Endothelial cell (in vitro differentiated cells): ENCODE measurements at regions not wholly inside any gene's neighbourhood (a gene's known extent, or its start where the extent isn't known, plus 50 kb on each side); places are given as distances from the start of the nearest gene placed in this dataset.

ENCODE experiments used
- DNase-seq: peaks from one replicate; pipeline ENCODE4 v3.0.0; 2021; ENCODE audit warnings: low spot score
- H3K27ac Mint-ChIP-seq: one replicate; pipeline ENCODE4 v1.8.0; 2021; ENCODE audit warnings: mixed read lengths, inconsistent platforms; ENCODE audit not compliant: unreplicated experiment
- H3K27me3 Mint-ChIP-seq: one replicate; pipeline ENCODE4 v1.8.0; 2021; ENCODE audit warnings: mild to moderate bottlenecking, moderate library complexity, mixed read lengths, inconsistent platforms; ENCODE audit not compliant: unreplicated experiment
- H3K36me3 Mint-ChIP-seq: one replicate; pipeline ENCODE4 v1.8.0; 2021; ENCODE audit warnings: mild to moderate bottlenecking, low read depth, mixed read lengths, inconsistent platforms; ENCODE audit not compliant: unreplicated experiment
- H3K4me1 Mint-ChIP-seq: one replicate; pipeline ENCODE4 v1.8.0; 2021; ENCODE audit warnings: mild to moderate bottlenecking, mixed read lengths, inconsistent platforms; ENCODE audit not compliant: unreplicated experiment
- H3K4me3 Mint-ChIP-seq: one replicate; pipeline ENCODE4 v1.8.0; 2021; ENCODE audit warnings: mild to moderate bottlenecking, mixed read lengths, inconsistent platforms; ENCODE audit not compliant: unreplicated experiment
- H3K9me3 Mint-ChIP-seq: one replicate; pipeline ENCODE4 v1.8.0; 2021; ENCODE audit warnings: mixed read lengths, inconsistent platforms; ENCODE audit not compliant: unreplicated experiment
- CTCF ChIP-seq: fragments of 200-600 bp; sonication (generic); IDR thresholded peaks from one replicate; pipeline ENCODE4 v1.5.0; 2021; ENCODE audit warnings: antibody characterized with exemption; ENCODE audit not compliant: unreplicated experiment

GRCh38 chrX:94204524-94204923 lies 530.5 kb downstream of the FAM133A start:
- no peak for TF ChIP-seq CTCF
- Mint-ChIP-seq H3K27ac (no peak overlapping the region), H3K4me1 (no peaks in the 10 kb centered on the region), H3K27me3 (no peaks in the 10 kb centered on the region), H3K4me3 (no peak overlapping the region), H3K36me3 (no peaks in the 10 kb centered on the region), H3K9me3 (no peaks in the 10 kb centered on the region)
- DNase-seq: no peak

GRCh38 chrX:94216738-94217137 lies 542.7 kb downstream of the FAM133A start:
- no peak for DNase-seq
- Mint-ChIP-seq H3K27me3 (no peaks in the 10 kb centered on the region), H3K4me3 (no peak overlapping the region), H3K36me3 (no peaks in the 10 kb centered on the region), H3K27ac (no peak overlapping the region), H3K4me1 (no peaks in the 10 kb centered on the region), H3K9me3 (no peaks in the 10 kb centered on the region)
- no peak for TF ChIP-seq CTCF

DNA sequence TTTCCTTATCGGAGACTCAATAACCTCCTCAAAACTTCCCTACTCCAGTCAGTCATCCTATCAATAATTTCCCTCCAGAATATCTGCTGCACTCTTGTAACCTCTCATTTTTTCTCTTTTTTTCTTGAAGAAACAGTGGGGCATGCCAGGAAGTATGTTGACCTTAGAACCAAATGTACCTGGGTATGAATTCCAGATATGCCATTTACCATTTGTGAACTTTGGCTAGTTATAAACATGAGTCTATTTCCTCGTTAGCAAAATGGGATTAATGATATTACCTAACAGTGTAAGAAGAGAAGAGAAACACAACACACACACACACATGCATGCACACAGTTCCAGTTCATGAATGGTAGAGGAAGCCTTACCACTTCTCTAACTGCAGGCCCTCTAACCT lies 578.2 kb downstream of the FAM133A start:
- DNase-seq: no peak
- Mint-ChIP-seq H3K4me1 (no peaks in the 10 kb centered on the region), H3K27ac (no peak overlapping the region), H3K9me3 (no peaks in the 10 kb centered on the region), H3K36me3 (no peaks in the 10 kb centered on the region), H3K27me3 (no peaks in the 10 kb centered on the region), H3K4me3 (no peak overlapping the region)
- no peak for TF ChIP-seq CTCF

DNA sequence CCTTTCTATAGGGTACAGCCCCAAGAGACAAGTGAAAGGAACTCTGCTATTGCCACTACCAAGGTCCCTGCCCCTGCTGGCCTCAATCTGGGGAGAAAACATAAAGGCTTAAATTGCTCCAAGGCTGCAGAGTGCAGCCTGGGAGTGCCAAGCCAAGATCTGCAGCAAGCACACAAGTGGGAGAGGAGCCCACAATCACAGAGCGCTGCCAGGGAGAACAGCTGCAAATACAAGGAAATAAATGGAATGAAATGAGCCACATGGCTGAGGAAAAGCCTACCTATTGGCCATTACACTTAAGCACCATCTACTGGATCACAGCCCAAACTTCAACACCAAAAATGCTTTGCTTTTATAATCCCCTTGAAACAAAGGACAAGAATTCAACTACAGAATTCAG lies 582.4 kb downstream of the FAM133A start:
- H3K9me3 Mint-ChIP-seq: no peaks in the 10 kb centered on the region
- no peak overlapping the region for H3K4me3 Mint-ChIP-seq
- H3K4me1 Mint-ChIP-seq: no peaks in the 10 kb centered on the region
- no peaks in the 10 kb centered on the region for H3K36me3 Mint-ChIP-seq
- no peak overlapping the region for H3K27ac Mint-ChIP-seq
- no peak for DNase-seq
- no peaks in the 10 kb centered on the region for H3K27me3 Mint-ChIP-seq
- TF ChIP-seq CTCF: no peak

DNA sequence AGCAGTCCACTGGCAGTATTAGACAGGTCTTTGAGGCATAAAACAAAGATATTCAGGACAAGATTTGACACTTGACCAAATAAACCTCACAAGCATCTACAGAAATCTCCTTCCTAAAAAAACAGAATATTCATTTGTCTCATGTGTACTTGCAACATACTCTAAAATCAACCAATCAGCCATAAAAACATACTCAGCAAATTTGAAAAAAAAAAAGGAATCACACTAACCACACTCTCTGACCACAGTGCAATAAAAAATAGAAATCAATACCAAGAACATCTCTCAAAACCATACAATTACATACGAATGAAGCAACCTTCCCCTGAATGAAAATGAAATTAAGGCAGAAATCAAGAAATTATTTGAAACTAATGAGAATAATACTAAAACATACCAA lies 591.3 kb downstream of the FAM133A start:
- Mint-ChIP-seq H3K27me3 (no peaks in the 10 kb centered on the region), H3K9me3 (no peaks in the 10 kb centered on the region), H3K27ac (no peak overlapping the region), H3K4me1 (no peaks in the 10 kb centered on the region), H3K4me3 (no peak overlapping the region), H3K36me3 (no peaks in the 10 kb centered on the region)
- no peak for TF ChIP-seq CTCF
- no peak for DNase-seq
